ENCODE measurements at regions not wholly inside any gene's neighbourhood (a gene's known extent, or its start where the extent isn't known, plus 50 kb on each side); places are given as distances from the start of the nearest gene placed in this dataset.

GRCh38 chr6:8736156-8736895, 301.0 kb upstream of the SLC35B3 start:
- H3K4me3 ChIP-seq, result no peak overlapping the region
- ATAC-seq, result no peak
- no peaks in the 10 kb centered on the region for H3K4me1 ChIP-seq
- intact Hi-C loops (cut with DNase I), result no loop called here
- H3K9me3 ChIP-seq, result no peaks in the 10 kb centered on the region
- DNase-seq, result no peak
- TF ChIP-seq CTCF (IDR thresholded peaks at IDR 0.05), result no peak
- H3K27me3 ChIP-seq (ENCODE audit: low read depth), result no peaks in the 10 kb centered on the region
- no peak overlapping the region for H3K27ac ChIP-seq
- no peaks in the 10 kb centered on the region for H3K36me3 ChIP-seq

- intact Hi-C loops (cut with DNase I), result no loop called here
- Histone ChIP-seq H3K4me3 (no peak overlapping the region), H3K27ac (no peak overlapping the region), H3K9me3 (no peaks in the 10 kb centered on the region), H3K27me3 (ENCODE audit: low read depth) (no peaks in the 10 kb centered on the region), H3K4me1 (no peaks in the 10 kb centered on the region), H3K36me3 (no peaks in the 10 kb centered on the region)
- ATAC-seq, result no peak
- TF ChIP-seq CTCF (IDR thresholded peaks at IDR 0.05), result no peak
- no peak for DNase-seq
These were observed 298.5 kb upstream of the SLC35B3 start for GRCh38 chr6:8733879-8734278.

DNA sequence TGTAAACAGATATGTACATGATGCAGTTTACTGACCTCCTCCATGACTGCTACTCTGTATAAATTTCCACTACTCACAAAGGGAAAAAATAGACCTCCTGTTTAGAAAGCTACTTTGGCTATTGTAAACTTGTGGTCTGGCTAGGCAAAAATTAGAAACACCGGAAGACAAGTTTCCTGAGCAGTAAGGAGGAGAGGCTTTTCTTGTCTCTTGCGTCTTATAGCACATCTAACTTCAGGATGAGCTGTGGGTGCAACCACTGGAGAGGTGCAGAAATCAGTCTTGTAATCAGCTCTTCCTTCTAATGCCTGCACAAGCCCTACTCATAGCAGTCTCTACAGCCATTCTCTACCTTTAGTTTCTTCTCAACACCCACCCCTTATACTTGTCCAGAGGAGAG, 296.5 kb upstream of the SLC35B3 start:
- no peak overlapping the region for H3K4me3 ChIP-seq
- ATAC-seq (no peak), DNase-seq (no peak)
- no peak for TF ChIP-seq CTCF (IDR thresholded peaks at IDR 0.05)
- no peaks in the 10 kb centered on the region for H3K27me3 ChIP-seq (ENCODE audit: low read depth)
- intact Hi-C loops (cut with DNase I), result no loop called here
- no peaks in the 10 kb centered on the region for H3K4me1 ChIP-seq
- H3K36me3 ChIP-seq, result no peaks in the 10 kb centered on the region
- H3K27ac ChIP-seq, result no peak overlapping the region
- no peaks in the 10 kb centered on the region for H3K9me3 ChIP-seq

DNA sequence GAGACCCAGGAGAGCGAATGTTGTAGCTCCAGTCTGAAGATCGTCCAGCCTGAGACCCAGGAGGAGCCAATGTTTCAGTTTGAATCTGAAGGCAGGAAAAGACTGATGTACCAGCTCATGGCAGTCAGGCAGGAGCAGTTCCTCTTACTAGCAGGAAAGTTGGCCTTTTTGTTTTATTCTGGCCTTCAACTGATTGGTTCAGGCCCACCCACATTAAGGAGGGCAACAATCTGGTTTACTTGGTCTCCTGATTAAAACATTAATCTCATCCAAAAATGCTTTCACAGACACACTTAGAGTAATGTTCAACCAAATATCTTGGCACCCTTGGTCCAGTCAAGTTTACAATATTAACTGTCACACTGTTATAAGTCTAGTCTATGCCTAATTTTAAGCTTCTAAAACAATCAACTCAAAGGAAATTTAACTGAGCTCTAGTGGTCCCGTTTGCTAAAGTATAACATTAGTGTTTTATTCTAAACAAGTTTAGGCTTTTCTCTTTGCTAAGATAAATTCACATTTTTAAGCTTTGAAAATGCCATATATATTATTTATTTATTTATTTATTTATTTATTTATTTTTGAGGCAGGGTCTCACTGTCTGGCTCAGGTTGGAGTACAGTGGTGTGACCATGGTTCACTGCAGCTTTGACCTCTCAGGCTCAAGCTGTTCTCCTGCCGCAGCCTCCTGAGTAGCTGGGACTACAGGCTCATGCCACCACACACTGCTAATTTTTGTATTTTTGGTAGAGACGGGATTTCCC, 275.5 kb upstream of the SLC35B3 start:
- no peak for TF ChIP-seq CTCF (IDR thresholded peaks at IDR 0.05)
- H3K27me3 ChIP-seq (ENCODE audit: low read depth), result no peaks in the 10 kb centered on the region
- H3K9me3 ChIP-seq, result no peaks in the 10 kb centered on the region
- H3K36me3 ChIP-seq, result no peaks in the 10 kb centered on the region
- intact Hi-C loops (cut with DNase I), result no loop called here
- no peak overlapping the region for H3K4me3 ChIP-seq
- no peaks in the 10 kb centered on the region for H3K4me1 ChIP-seq
- ATAC-seq (no peak), DNase-seq (no peak)
- no peak overlapping the region for H3K27ac ChIP-seq

- TF ChIP-seq CTCF (IDR thresholded peaks at IDR 0.05), result peak; percentile 48
- Histone ChIP-seq H3K36me3 (no peaks in the 10 kb centered on the region), H3K9me3 (no peaks in the 10 kb centered on the region), H3K4me1 (no peaks in the 10 kb centered on the region), H3K27me3 (ENCODE audit: low read depth) (no peaks in the 10 kb centered on the region), H3K27ac (no peak overlapping the region), H3K4me3 (peak overlapping the region; percentile 15)
- peak; percentile 51 for DNase-seq
- peak; percentile 89 to 90 for ATAC-seq
- intact Hi-C loops (cut with DNase I), result no loop called here
These were observed 272.8 kb upstream of the SLC35B3 start for GRCh38 chr6:8707956-8708772.

Measured in lower lobe of right lung (tissue), 2 donors.